GM23338 (cell line): ENCODE measurements at regions not wholly inside any gene's neighbourhood (a gene's known extent, or its start where the extent isn't known, plus 50 kb on each side); places are given as distances from the start of the nearest gene placed in this dataset.

Experiments
- CREB1 ChIP-seq: fragments of 250-450 bp; sonication (Bioruptor Pico); IDR thresholded peaks from 2 replicates; pipeline ENCODE4 v1.5.0; 2020; ENCODE audit warnings: low read depth, mild to moderate bottlenecking, moderate library complexity
- CTCF ChIP-seq, 2 experiments: fragments of 200-600 bp in 1 of 2; sonication (generic) in 1 of 2; conservative IDR thresholded peaks; 2 replicates each; pipeline versions ENCODE4 v1.5.1 to v1.6.1; 2016 to 2017; ENCODE audit warnings: antibody characterized with exemption in 2 of 2, low read depth in 2 of 2, mild to moderate bottlenecking in 2 of 2, moderate library complexity in 1 of 2
- ETS1 ChIP-seq: IDR thresholded peaks from 2 replicates; pipeline ENCODE4 v1.6.1; 2016; ENCODE audit warnings: antibody characterized with exemption
- EZH2 ChIP-seq: fragments of 200-600 bp; sonication (generic); IDR thresholded peaks from one replicate; pipeline ENCODE4 v1.8.0; 2017; ENCODE audit warnings: antibody characterized with exemption, mild to moderate bottlenecking, low read depth; ENCODE audit not compliant: unreplicated experiment
- EZH2phosphoT487 ChIP-seq: fragments of 200-600 bp; sonication (generic); IDR thresholded peaks from one replicate; pipeline ENCODE4 v1.8.1; 2018; ENCODE audit warnings: antibody characterized with exemption; ENCODE audit not compliant: unreplicated experiment
- JUNB ChIP-seq: IDR thresholded peaks from one replicate; pipeline ENCODE4 v1.6.1; 2016; ENCODE audit warnings: antibody characterized with exemption; ENCODE audit not compliant: unreplicated experiment
- NANOG ChIP-seq: IDR thresholded peaks from 2 replicates; pipeline ENCODE4 v1.6.1; 2016; ENCODE audit warnings: antibody characterized with exemption, borderline replicate concordance
- POLR2AphosphoS5 ChIP-seq: IDR thresholded peaks from 2 replicates; pipeline ENCODE4 v1.6.1; 2016; ENCODE audit warnings: antibody characterized with exemption, low read depth
- REST ChIP-seq: IDR thresholded peaks from one replicate; pipeline ENCODE4 v1.6.1; 2018; ENCODE audit warnings: antibody characterized with exemption; ENCODE audit not compliant: unreplicated experiment
- STAT1 ChIP-seq: IDR thresholded peaks from one replicate; pipeline ENCODE4 v1.6.1; 2016; ENCODE audit warnings: antibody characterized with exemption; ENCODE audit not compliant: unreplicated experiment
- ZNF114 ChIP-seq: fragments of 250-450 bp; sonication (Bioruptor Pico); IDR thresholded peaks from 2 replicates; pipeline ENCODE4 v1.5.0; 2020; ENCODE audit warnings: mild to moderate bottlenecking, moderate library complexity
- ZNF331 ChIP-seq: fragments of 250-450 bp; sonication (Bioruptor Pico); IDR thresholded peaks from 2 replicates; pipeline ENCODE4 v1.5.0; 2020; ENCODE audit warnings: low read depth, mild to moderate bottlenecking, moderate library complexity
- ZNF462 ChIP-seq: fragments of 250-450 bp; sonication (Bioruptor Pico); IDR thresholded peaks from 2 replicates; pipeline ENCODE4 v1.5.0; 2020; ENCODE audit warnings: mild to moderate bottlenecking, moderate library complexity

- no peak for TF ChIP-seq EZH2phosphoT487
- no peak for TF ChIP-seq CTCF (conservative IDR thresholded peaks at IDR 0.05; ENCODE audit: low read depth in 2 of 2)
- TF ChIP-seq JUNB: no peak
- no peak for TF ChIP-seq REST
- no peak for TF ChIP-seq POLR2AphosphoS5
- TF ChIP-seq CREB1 (CRISPR knock-in tag): no peak
- TF ChIP-seq ZNF114 (CRISPR knock-in tag): no peak
- TF ChIP-seq STAT1: no peak
- no peak for TF ChIP-seq EZH2
- no peak for TF ChIP-seq ETS1
- no peak for TF ChIP-seq ZNF462 (CRISPR knock-in tag)
- no peak for TF ChIP-seq ZNF331 (CRISPR knock-in tag)
- TF ChIP-seq NANOG: no peak
These were observed 548.7 kb upstream of the MAP3K7 start for GRCh38 chr6:91135406-91136103.
